Adrenal gland (tissue), 9 donors: ENCODE measurements at regions not wholly inside any gene's neighbourhood (a gene's known extent, or its start where the extent isn't known, plus 50 kb on each side); places are given as distances from the start of the nearest gene placed in this dataset.

ENCODE experiments used
- DNase-seq, 7 donors: peaks; one replicate each; pipeline ENCODE4 v3.0.0-alpha.2; 2019 to 2020
- H3K27ac ChIP-seq, 5 donors: fragments of 200-600 bp; sonication (generic) in 4 of 5; 1 replicate in 3 of 5; 2 replicates in 2 of 5; pipeline versions ENCODE4 v1.5.1 to v1.8.0; 2016 to 2020; ENCODE audit warnings: mild to moderate bottlenecking in 1 of 5
- H3K27me3 ChIP-seq: fragments of 200-600 bp; 2 replicates; pipeline ENCODE4 v1.8.0; 2021
- H3K36me3 ChIP-seq, 2 donors: fragments of 200-600 bp; replicated peaks in 1 of 2; 1 replicate in 1 of 2; 2 replicates in 1 of 2; pipeline versions ENCODE4 v1.5.1 to v1.8.0; 2018 to 2022
- H3K4me1 ChIP-seq, 2 donors: fragments of 200-600 bp; replicated peaks in 1 of 2; 1 replicate in 1 of 2; 2 replicates in 1 of 2; pipeline versions ENCODE4 v1.5.1 to v1.8.0; 2018 to 2021
- H3K4me3 ChIP-seq, 4 donors: fragments of 200-600 bp; sonication (generic) in 3 of 4; one replicate each; pipeline ENCODE4 v1.5.1; 2016 to 2018
- H3K9me3 ChIP-seq, 3 donors: fragments of 200-600 bp; sonication (generic) in 1 of 3; replicated peaks in 1 of 3; 1 replicate in 2 of 3; 2 replicates in 1 of 3; pipeline versions ENCODE4 v1.5.1 to v1.8.0; 2016 to 2021
- POLR2A ChIP-seq, 2 donors: fragments of 450-650 bp; IDR thresholded peaks; one replicate each; pipeline ENCODE4 v1.6.1; 2017; ENCODE audit warnings: antibody characterized with exemption in 2 of 2, mild to moderate bottlenecking in 2 of 2, moderate library complexity in 1 of 2
- WGBS, 4 donors: extraction: QIAGEN DNeasy Blood & Tissue Kit in 2 of 4; methylation state at CpG; one replicate each; pipeline versions ENCODE4 v1.1.5 to v1.1.7; 2013 to 2017; 5-methylcytosine and 5-hydroxymethylcytosine counted together
- intact Hi-C, 2 donors: fragments of 100-400 bp; cut with DNase I; formaldehyde crosslinking; loops; one replicate each; pipeline versions ENCODE4 v1.14.1 to v1.15.0; 2022 to 2023
- TF ChIP-seq, protein P1 (sequence below), 6 experiments: fragments of 450-650 bp in 4 of 6; fragments of 200-600 bp in 2 of 6; sonication (generic) in 1 of 6; IDR thresholded peaks; 1 replicate in 5 of 6; 2 replicates in 1 of 6; pipeline versions ENCODE4 v1.5.1 to v1.8.0; 2016 to 2021; ENCODE audit warnings: antibody characterized with exemption in 6 of 6, mild to moderate bottlenecking in 2 of 6, moderate library complexity in 1 of 6
- donor health status: healthy with polysubstance abuse.
- donor health status: Bipolar disorder and iron deficiency.
- donor health status: DM: yes; HTN: yes; CAD: no.
- donor health status: DM: no; HTN: no; CAD: no.
- donor health status: DM: no; HTN: no; CAD: no.

DNA sequence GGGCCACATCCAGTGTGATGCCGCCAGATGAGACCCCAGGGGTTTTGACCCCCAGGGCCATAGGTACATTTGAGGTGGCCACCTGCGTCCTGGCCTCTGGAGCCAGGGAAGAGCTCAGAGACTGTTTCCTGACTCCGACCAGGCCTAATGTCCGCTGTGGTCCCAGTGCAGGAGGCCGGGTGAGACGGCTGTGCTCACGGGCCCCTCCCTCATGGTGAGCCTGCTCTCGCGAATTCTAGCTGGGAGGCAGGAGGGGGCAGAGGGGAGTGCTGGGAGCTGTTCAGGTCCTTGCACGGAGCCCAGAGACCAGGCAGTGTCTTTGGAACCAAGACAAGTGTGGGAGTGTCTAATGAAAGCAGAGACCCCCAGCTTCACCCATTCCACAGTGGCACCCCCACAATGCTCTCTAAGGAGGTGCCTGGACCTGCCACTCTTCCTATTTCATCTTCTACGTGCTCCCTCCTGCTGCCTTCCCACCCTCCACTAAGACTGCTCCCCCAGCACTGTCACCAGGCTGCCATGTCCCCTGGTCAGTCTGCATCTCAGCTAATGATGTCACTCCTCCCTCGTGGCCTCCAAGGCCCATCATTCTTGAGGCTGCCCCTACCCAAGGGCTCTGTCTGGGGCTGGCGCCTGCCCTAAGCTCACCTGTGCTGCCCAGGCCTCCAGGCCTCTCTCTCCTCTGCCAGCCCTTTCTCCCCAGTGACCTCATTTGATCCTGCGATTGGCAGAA lies 256.3 kb upstream of the C1orf174 start:
- no peak for TF ChIP-seq POLR2A (IDR thresholded peaks at IDR 0.05)
- TF ChIP-seq, protein P1, sequence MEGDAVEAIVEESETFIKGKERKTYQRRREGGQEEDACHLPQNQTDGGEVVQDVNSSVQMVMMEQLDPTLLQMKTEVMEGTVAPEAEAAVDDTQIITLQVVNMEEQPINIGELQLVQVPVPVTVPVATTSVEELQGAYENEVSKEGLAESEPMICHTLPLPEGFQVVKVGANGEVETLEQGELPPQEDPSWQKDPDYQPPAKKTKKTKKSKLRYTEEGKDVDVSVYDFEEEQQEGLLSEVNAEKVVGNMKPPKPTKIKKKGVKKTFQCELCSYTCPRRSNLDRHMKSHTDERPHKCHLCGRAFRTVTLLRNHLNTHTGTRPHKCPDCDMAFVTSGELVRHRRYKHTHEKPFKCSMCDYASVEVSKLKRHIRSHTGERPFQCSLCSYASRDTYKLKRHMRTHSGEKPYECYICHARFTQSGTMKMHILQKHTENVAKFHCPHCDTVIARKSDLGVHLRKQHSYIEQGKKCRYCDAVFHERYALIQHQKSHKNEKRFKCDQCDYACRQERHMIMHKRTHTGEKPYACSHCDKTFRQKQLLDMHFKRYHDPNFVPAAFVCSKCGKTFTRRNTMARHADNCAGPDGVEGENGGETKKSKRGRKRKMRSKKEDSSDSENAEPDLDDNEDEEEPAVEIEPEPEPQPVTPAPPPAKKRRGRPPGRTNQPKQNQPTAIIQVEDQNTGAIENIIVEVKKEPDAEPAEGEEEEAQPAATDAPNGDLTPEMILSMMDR (IDR thresholded peaks at IDR 0.05) = no peak
- H3K27ac ChIP-seq = no peak overlapping the region
- no peak overlapping the region for H3K4me3 ChIP-seq
- WGBS, 4 donors = 56 to 68% (median 62%) methylated on average over 4 to 14 of the region's 14 CpGs
- intact Hi-C loops = no loop called here
- H3K27me3 ChIP-seq = no peaks in the 10 kb centered on the region
- H3K9me3 ChIP-seq = no peaks in the 10 kb centered on the region
- no peaks in the 10 kb centered on the region for H3K36me3 ChIP-seq
- DNase-seq = no peak
- no peaks in the 10 kb centered on the region for H3K4me1 ChIP-seq

DNA sequence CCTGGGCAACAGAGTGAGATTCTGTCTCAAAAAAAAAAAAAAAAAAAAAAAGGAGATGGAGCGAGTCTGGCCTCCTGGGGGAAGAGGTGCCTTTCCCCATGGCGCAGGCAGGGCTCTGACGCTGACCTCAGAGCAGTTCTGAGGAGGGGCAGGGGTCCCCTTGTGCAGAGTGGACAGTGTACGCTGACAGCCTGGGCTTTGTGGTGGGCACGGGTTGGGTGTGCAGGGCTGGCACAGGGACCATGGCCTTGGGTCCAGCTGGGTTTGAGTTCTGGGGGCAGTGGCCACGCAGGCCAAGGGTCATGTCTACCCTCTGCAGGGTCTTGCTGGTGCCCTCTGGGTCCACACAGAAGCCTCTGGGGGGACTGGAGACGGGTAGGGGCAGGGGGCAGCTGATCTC lies 260.1 kb upstream of the C1orf174 start:
- intact Hi-C loops = no loop called here
- Histone ChIP-seq H3K4me3 (no peak overlapping the region), H3K4me1 (no peaks in the 10 kb centered on the region), H3K9me3 (no peaks in the 10 kb centered on the region), H3K36me3 (no peaks in the 10 kb centered on the region), H3K27ac (no peak overlapping the region), H3K27me3 (no peaks in the 10 kb centered on the region)
- WGBS, 4 donors = 78 to 99% (median 81%) methylated on average over 5 to 7 of the region's 7 CpGs
- no peak for DNase-seq
- no peak for TF ChIP-seq POLR2A (IDR thresholded peaks at IDR 0.05)
- TF ChIP-seq, protein P1 (IDR thresholded peaks at IDR 0.05) = no peak

DNA sequence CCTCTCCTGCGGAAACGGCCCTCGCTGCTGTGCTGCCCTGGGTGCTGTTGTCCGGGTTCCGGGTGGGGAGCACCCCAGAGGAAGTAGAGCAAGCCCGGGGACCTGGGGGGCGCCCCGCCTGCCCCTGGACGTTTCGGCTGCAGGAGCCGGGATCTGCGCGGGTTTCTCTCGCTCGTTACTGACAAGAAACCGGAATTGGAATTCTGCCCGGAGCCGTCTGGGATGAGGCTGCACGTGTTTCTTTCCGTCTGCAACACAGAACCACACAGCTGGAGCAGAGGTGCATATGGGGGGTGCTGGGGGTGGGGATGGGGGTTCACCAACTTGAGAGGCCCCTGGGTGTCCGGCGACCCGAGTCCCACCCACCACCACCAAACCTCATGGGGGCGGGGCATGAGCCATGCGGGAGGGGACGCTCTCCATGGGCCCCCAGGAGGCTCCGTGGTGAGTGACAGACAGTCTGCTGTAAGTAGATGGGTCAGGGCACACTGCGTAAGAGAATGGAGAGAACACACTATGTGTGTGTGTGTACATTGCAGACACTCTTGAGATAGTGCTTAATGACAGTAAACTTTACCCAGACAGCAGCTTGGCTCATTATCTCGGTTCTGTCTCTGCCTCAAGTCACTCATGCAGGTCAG lies 261.4 kb upstream of the C1orf174 start:
- no peak for DNase-seq
- Histone ChIP-seq H3K27me3 (no peaks in the 10 kb centered on the region), H3K9me3 (no peaks in the 10 kb centered on the region), H3K4me3 (no peak overlapping the region), H3K36me3 (no peaks in the 10 kb centered on the region), H3K4me1 (no peaks in the 10 kb centered on the region), H3K27ac (no peak overlapping the region)
- 60 to 78% (median 75%) methylated on average over 8 to 29 of the region's 29 CpGs for WGBS, 4 donors
- intact Hi-C loops = no loop called here
- TF ChIP-seq POLR2A (IDR thresholded peaks at IDR 0.05) = no peak
- TF ChIP-seq, protein P1 (IDR thresholded peaks at IDR 0.05) = no peak

DNA sequence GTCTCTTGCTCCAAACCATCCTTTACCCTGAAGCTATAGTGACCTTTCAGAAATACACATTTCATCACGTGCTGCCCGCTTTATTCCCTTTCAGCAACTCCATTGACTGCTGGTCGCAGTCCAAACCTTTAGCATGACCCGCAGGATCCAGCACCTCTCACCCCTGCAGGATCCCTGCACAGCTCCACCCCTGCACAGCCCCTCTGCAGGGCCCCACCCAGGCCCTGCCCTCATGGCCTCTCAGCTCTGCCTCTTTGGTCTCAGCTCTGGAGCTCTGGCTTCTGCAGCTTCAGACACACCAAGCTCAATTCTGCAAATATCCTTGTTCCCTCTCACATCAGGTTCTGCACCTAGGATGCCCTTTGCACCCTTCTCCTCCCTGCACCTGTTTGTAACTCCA lies 264.9 kb upstream of the C1orf174 start:
- intact Hi-C loops = no loop called here
- TF ChIP-seq, protein P1 (IDR thresholded peaks at IDR 0.05) = no peak
- no peaks in the 10 kb centered on the region for H3K9me3 ChIP-seq
- H3K36me3 ChIP-seq = no peaks in the 10 kb centered on the region
- H3K27me3 ChIP-seq = no peaks in the 10 kb centered on the region
- WGBS, 4 donors = 59 to 75% (median 64%) methylated on average over 4 of the region's 4 CpGs
- no peaks in the 10 kb centered on the region for H3K4me1 ChIP-seq
- no peak overlapping the region for H3K27ac ChIP-seq
- DNase-seq = no peak
- no peak overlapping the region for H3K4me3 ChIP-seq
